ENCODE measurements at regions not wholly inside any gene's neighbourhood (a gene's known extent, or its start where the extent isn't known, plus 50 kb on each side); places are given as distances from the start of the nearest gene placed in this dataset.

DNA sequence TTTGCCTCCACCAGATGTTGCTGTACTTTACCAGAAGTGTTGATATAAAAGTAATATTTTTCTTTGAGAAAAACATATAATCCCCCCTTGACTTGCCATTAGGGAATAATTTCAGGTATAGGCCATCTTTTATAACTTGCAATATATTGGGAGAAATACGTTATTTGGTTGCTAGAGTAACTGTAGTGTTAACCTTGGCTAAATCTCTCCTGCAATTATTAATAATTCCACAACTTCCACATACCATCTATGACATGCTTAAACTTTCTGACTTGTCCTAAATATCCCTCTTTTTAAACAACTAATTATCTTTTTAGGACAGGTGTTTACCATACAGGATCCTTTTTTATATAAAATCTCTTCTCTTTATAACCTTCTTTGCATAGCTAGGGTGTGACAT is 1048.2 kb downstream of the SLC16A7 start:
- Histone ChIP-seq H3K27me3 (ENCODE audit: control insufficient read depth in 1 of 2, insufficient read depth in 2 of 2, low read length in 2 of 2) (no peaks in the 10 kb centered on the region), H3K4me1 (ENCODE audit: insufficient read depth, low read length) (no peaks in the 10 kb centered on the region), H3K27ac (ENCODE audit: low read depth in 1 of 2, low read length in 2 of 2) (no peak overlapping the region), H3K4me3 (ENCODE audit: low read length) (no peak overlapping the region), H3K36me3 (ENCODE audit: insufficient read depth, low read length) (no peaks in the 10 kb centered on the region), H3K9me3 (ENCODE audit: control insufficient read depth in 1 of 2, insufficient read depth in 1 of 2, low read length in 2 of 2) (peaks cover 0 to 9% of the 10 kb centered on the region in 2 experiments)
- Mint-ChIP-seq H3K4me1 (ENCODE audit: low read depth) (no peaks in the 10 kb centered on the region), H3K4me3 (no peak overlapping the region), H3K27me3 (no peaks in the 10 kb centered on the region), H3K27ac (no peak overlapping the region), H3K36me3 (ENCODE audit: low read depth) (no peaks in the 10 kb centered on the region), H3K9me3 (peaks cover 8% of the 10 kb centered on the region)
- no peak for ATAC-seq (ENCODE audit: poor library complexity)
- CTCF ChIA-PET, result no interaction called here
- POLR2A ChIA-PET, result no interaction called here
- TF ChIP-seq CTCF (IDR thresholded peaks at IDR 0.05), result no peak
- DNase-seq, result no peak
- intact Hi-C loops (cut with DNase I, micrococcal nuclease), result no loop called here

DNA sequence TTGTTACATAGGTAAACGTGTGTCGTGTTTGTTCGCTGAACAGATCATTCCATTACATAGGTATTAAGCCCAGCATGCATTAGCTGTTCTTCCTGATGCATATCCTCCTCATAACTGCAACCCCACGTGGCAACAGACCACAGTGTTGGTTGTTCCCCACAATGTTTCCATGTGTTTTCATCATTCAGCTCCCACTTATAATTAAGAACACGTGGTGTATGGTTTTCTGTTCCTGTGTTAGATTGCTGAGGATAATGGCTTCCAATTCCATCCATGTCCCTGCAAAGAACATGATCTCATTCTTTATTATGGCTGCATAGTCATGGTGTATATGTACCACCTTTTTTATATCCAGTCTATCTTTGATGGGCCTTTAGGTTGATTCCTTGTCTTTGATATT is 1071.1 kb downstream of the SLC16A7 start:
- Mint-ChIP-seq H3K9me3 (peaks cover 13% of the 10 kb centered on the region), H3K27ac (no peak overlapping the region), H3K4me1 (ENCODE audit: low read depth) (no peaks in the 10 kb centered on the region), H3K27me3 (no peaks in the 10 kb centered on the region), H3K36me3 (ENCODE audit: low read depth) (no peaks in the 10 kb centered on the region), H3K4me3 (no peak overlapping the region)
- no peak for DNase-seq
- Histone ChIP-seq H3K4me3 (ENCODE audit: low read length) (no peak overlapping the region), H3K4me1 (ENCODE audit: insufficient read depth, low read length) (no peaks in the 10 kb centered on the region), H3K27ac (ENCODE audit: low read depth in 1 of 2, low read length in 2 of 2) (no peak overlapping the region), H3K36me3 (ENCODE audit: insufficient read depth, low read length) (no peaks in the 10 kb centered on the region), H3K9me3 (ENCODE audit: control insufficient read depth in 1 of 2, insufficient read depth in 1 of 2, low read length in 2 of 2) (peaks cover 0 to 2% of the 10 kb centered on the region in 2 experiments), H3K27me3 (ENCODE audit: control insufficient read depth in 1 of 2, insufficient read depth in 2 of 2, low read length in 2 of 2) (no peaks in the 10 kb centered on the region)
- ATAC-seq (ENCODE audit: poor library complexity), result no peak
- ChIA-PET CTCF (no interaction called here), POLR2A (no interaction called here)
- no peak for TF ChIP-seq CTCF (IDR thresholded peaks at IDR 0.05)
- intact Hi-C loops (cut with DNase I, micrococcal nuclease), result no loop called here

DNA sequence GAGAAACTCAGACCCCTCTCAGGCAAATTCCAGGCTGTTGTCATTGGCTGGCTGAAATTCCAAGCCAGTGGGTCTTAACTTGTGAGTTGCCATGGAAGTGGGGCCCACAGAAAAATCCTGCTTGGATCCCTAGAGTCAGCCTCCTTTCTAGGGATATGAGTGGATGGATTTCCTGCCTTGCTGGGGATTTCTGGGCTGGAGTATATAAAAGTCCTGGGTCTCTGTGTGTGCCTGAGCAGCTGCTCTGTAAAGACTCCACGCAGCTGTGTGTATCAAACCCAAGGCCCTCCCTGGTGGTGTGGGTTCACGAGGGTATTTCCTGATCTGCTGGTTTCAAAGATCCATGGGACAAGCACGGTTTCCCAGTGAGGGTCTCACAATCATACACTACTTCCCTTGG is 1077.1 kb downstream of the SLC16A7 start:
- ChIA-PET POLR2A (no interaction called here), CTCF (no interaction called here)
- ATAC-seq (ENCODE audit: poor library complexity), result no peak

More for the DNA sequence above, 1077.1 kb downstream of the SLC16A7 start:
- H3K27ac Mint-ChIP-seq, result no peak overlapping the region
- no peak for TF ChIP-seq CTCF (IDR thresholded peaks at IDR 0.05)
- no peaks in the 10 kb centered on the region for H3K27me3 Mint-ChIP-seq
- intact Hi-C loops (cut with DNase I, micrococcal nuclease), result no loop called here
- no peak overlapping the region for H3K27ac ChIP-seq (ENCODE audit: low read depth in 1 of 2, low read length in 2 of 2)
- no peaks in the 10 kb centered on the region for H3K36me3 Mint-ChIP-seq (ENCODE audit: low read depth)
- no peaks in the 10 kb centered on the region for H3K4me1 Mint-ChIP-seq (ENCODE audit: low read depth)
- no peaks in the 10 kb centered on the region for H3K27me3 ChIP-seq (ENCODE audit: control insufficient read depth in 1 of 2, insufficient read depth in 2 of 2, low read length in 2 of 2)
- no peak for DNase-seq
- H3K9me3 Mint-ChIP-seq, result peaks cover 24% of the 10 kb centered on the region
- peaks cover 0 to 7% of the 10 kb centered on the region in 2 experiments for H3K9me3 ChIP-seq (ENCODE audit: control insufficient read depth in 1 of 2, insufficient read depth in 1 of 2, low read length in 2 of 2)
- no peak overlapping the region for H3K4me3 Mint-ChIP-seq
- no peak overlapping the region for H3K4me3 ChIP-seq (ENCODE audit: low read length)
- no peaks in the 10 kb centered on the region for H3K4me1 ChIP-seq (ENCODE audit: insufficient read depth, low read length)
- no peaks in the 10 kb centered on the region for H3K36me3 ChIP-seq (ENCODE audit: insufficient read depth, low read length)
